ENCODE measurements at regions not wholly inside any gene's neighbourhood (a gene's known extent, or its start where the extent isn't known, plus 50 kb on each side); places are given as distances from the start of the nearest gene placed in this dataset.
A peak's percentile ranks its signal among the peaks of the same experiment; 100 is the strongest.

DNA sequence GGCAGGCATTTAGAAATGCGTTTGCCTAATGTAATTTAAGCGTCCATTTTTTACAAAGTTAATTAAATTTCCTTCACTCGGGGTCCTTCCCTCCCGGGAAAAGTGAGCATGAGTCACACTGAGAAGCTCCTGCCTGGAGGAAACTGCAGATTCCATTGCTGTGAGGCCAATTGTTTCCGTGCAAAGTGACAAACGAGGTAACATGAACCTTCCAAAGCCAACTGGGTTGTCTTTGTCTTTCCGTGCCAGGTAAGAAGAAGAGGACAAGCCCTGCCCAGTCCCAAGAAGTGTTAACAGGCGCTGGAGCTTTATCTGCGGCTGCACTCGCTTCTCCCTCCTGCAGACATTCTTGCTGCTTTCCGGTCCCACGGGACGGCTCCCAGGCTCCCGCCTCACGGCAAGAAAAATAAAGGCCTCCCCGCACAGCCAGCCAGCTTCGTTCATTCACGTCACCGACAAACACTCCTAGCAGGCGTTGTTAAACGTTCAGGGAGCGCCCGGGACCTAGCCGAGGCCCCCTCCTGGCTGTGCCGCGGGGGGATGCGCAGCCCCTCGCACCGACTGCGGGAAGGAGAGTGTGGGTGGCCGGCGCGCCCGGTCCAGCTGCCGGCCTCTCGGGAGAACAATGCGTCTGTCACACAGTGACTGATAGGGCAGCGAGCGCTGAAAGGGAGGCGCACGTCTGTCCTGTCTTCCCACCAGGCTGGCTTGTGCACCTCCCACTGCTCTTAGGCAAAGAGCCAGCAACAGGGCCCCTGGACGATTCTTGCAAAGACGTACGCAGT is 61.5 kb upstream of the HDDC2 start:
- in situ Hi-C loops (cut with MboI; ENCODE audit: low sequenced_read_pairs in 4 of 4) (no loop called here), intact Hi-C loops (cut with DNase I; ENCODE audit: low total_unique reads) (no loop called here)
- Histone ChIP-seq H3K27me3 (no peaks in the 10 kb centered on the region), H3K4me3 (peak overlapping the region; percentile 56 to 78 (median 62)), H3K27ac (peak overlapping the region; percentile 54 to 74 (median 60)), H3K4me1 (peaks cover 6 to 9% of the 10 kb centered on the region in 2 donors), H3K9me3 (no peaks in the 10 kb centered on the region), H3K36me3 (no peaks in the 10 kb centered on the region)
- peak; percentile 14 to 39 for DNase-seq
- TF ChIP-seq, protein P1, sequence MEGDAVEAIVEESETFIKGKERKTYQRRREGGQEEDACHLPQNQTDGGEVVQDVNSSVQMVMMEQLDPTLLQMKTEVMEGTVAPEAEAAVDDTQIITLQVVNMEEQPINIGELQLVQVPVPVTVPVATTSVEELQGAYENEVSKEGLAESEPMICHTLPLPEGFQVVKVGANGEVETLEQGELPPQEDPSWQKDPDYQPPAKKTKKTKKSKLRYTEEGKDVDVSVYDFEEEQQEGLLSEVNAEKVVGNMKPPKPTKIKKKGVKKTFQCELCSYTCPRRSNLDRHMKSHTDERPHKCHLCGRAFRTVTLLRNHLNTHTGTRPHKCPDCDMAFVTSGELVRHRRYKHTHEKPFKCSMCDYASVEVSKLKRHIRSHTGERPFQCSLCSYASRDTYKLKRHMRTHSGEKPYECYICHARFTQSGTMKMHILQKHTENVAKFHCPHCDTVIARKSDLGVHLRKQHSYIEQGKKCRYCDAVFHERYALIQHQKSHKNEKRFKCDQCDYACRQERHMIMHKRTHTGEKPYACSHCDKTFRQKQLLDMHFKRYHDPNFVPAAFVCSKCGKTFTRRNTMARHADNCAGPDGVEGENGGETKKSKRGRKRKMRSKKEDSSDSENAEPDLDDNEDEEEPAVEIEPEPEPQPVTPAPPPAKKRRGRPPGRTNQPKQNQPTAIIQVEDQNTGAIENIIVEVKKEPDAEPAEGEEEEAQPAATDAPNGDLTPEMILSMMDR (IDR thresholded peaks at IDR 0.05 in 4 of 5, conservative IDR thresholded peaks at IDR 0.05 in 1 of 5), result no peak
- TF ChIP-seq POLR2A (IDR thresholded peaks at IDR 0.05), result no peak
- peak; percentile 76 to 81 for ATAC-seq

DNA sequence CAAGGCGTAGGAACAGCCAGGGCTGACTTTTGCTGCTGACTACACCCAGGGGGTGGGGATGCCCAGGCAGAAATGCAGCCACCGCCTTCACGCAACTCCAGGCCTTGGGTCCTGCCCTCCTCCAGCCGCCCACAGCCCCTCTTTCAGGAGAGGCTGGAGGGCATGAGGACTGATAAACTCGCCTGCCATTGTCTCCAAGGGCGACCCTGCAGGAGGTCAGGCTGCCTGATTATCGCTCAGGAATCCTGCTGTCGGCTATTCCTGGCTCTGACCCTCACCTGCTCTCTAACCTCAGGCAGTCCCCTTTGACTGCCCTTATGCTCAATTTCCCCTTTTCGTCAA is 62.0 kb upstream of the HDDC2 start:
- Histone ChIP-seq H3K27ac (peak overlapping the region; percentile 54 to 74 (median 60)), H3K27me3 (no peaks in the 10 kb centered on the region), H3K9me3 (no peaks in the 10 kb centered on the region), H3K4me1 (peaks cover 6 to 9% of the 10 kb centered on the region in 2 donors), H3K36me3 (no peaks in the 10 kb centered on the region), H3K4me3 (peak overlapping the region; percentile 56 to 78 (median 62))
- no peak for TF ChIP-seq POLR2A (IDR thresholded peaks at IDR 0.05)
- TF ChIP-seq, protein P1 (IDR thresholded peaks at IDR 0.05 in 4 of 5, conservative IDR thresholded peaks at IDR 0.05 in 1 of 5), result no peak
- intact Hi-C loops (cut with DNase I; ENCODE audit: low total_unique reads) (no loop called here), in situ Hi-C loops (cut with MboI; ENCODE audit: low sequenced_read_pairs in 4 of 4) (no loop called here)
- DNase-seq (no peak), ATAC-seq (no peak)

DNA sequence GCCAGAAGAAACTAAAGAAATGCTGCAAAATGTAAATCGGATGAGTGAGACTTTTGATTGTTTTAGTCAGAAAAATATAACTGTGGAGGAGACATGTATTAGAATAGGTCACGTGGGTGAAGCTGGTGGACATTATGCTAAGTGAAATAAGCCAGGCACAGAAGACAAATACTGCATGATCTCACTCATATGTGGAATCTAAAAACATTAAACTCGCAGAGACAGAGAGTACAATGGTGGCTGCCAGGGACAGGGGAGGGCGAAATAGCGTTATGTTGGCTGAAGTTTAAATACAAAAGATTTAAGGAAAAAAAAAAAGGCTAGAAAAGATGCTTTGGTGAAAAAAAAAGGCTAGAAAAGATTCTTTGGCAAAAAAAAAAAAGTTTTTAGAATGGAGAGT is 63.5 kb upstream of the HDDC2 start:
- no peaks in the 10 kb centered on the region for H3K27me3 ChIP-seq
- no peak for DNase-seq
- no peak overlapping the region for H3K27ac ChIP-seq

DNA sequence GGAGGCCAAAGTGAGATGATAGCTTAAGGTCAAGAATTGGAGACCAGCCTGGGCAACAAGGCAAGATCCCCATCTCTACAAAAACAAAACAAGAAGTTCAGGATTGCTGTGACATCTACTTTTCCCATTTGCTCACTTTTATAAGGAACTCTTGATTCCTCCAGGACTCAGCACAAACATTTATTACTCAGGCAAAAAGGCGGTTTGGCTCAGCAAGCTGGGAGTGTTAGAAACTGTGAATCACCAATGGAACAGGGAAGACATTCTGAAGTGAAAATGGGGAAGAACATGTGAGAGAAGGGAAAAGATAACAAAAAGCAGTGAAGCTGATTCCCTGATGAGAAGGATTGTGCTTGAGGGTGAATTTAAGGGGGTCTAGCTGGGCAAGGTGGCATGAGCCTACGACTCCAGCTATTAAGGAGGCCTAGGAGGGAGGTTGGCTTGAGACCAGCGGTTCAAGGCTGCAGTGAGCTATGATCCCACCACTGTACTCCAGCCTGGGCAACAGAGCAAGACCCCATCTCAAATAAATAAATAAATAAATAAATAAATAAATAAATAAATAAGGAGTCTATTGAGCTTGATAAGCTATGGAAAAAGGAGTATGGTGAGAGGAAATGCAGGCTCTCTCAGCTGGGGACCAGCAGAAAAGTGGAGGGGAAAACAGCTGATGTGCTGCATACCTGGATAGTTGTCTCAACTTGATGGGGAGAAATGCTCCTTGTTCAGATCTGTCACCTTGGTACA is 65.4 kb upstream of the HDDC2 start:
- H3K4me1 ChIP-seq, result peaks cover 5 to 9% of the 10 kb centered on the region in 2 donors
- no peaks in the 10 kb centered on the region for H3K36me3 ChIP-seq
- no peaks in the 10 kb centered on the region for H3K9me3 ChIP-seq
- TF ChIP-seq, protein P1 (IDR thresholded peaks at IDR 0.05 in 4 of 5, conservative IDR thresholded peaks at IDR 0.05 in 1 of 5), result no peak
- no peak for TF ChIP-seq POLR2A (IDR thresholded peaks at IDR 0.05)
- in situ Hi-C loops (cut with MboI; ENCODE audit: low sequenced_read_pairs in 4 of 4) (no loop called here), intact Hi-C loops (cut with DNase I; ENCODE audit: low total_unique reads) (no loop called here)
- no peak overlapping the region for H3K4me3 ChIP-seq
- no peak for ATAC-seq
- H3K27ac ChIP-seq, result no peak overlapping the region
- DNase-seq, result no peak
- H3K27me3 ChIP-seq, result no peaks in the 10 kb centered on the region

More for the DNA sequence above, 63.5 kb upstream of the HDDC2 start:
- TF ChIP-seq, protein P1 (IDR thresholded peaks at IDR 0.05 in 4 of 5, conservative IDR thresholded peaks at IDR 0.05 in 1 of 5), result no peak
- Histone ChIP-seq H3K36me3 (no peaks in the 10 kb centered on the region), H3K9me3 (no peaks in the 10 kb centered on the region), H3K4me1 (peaks cover 6 to 9% of the 10 kb centered on the region in 2 donors), H3K4me3 (no peak overlapping the region)
- no peak for ATAC-seq
- intact Hi-C loops (cut with DNase I; ENCODE audit: low total_unique reads) (no loop called here), in situ Hi-C loops (cut with MboI; ENCODE audit: low sequenced_read_pairs in 4 of 4) (no loop called here)
